ENCODE measurements at regions not wholly inside any gene's neighbourhood (a gene's known extent, or its start where the extent isn't known, plus 50 kb on each side); places are given as distances from the start of the nearest gene placed in this dataset.

DNA sequence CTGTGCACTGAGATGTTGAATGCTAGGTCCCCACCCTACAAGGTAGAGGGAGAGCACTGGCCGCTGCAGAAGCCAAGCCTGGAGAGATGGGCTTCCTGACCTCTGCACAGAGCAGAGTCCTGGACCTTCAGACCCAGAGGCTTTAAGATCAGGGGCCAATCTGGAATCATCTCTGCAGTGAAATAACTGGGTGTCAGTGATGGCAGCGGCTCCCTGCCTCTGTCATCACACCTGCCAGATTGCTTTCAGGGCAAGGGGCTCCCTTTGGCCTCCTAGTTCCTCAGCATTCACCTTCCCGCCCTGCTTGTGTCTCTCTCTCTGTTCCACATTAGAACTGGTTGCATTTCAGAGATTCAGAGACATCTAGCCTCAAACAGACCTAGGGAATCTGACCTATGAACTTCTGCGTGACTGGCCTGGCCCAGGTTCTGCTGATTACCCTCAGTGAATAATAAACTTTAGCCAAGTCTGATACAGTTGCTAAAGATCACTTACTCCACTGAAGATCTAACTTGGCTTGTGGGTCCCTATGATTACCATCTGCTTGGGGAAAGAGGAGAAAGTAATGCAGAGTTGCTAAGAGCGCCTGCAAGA lies 87.8 kb downstream of the ATP1A1 start:
- TF ChIP-seq, protein P1, sequence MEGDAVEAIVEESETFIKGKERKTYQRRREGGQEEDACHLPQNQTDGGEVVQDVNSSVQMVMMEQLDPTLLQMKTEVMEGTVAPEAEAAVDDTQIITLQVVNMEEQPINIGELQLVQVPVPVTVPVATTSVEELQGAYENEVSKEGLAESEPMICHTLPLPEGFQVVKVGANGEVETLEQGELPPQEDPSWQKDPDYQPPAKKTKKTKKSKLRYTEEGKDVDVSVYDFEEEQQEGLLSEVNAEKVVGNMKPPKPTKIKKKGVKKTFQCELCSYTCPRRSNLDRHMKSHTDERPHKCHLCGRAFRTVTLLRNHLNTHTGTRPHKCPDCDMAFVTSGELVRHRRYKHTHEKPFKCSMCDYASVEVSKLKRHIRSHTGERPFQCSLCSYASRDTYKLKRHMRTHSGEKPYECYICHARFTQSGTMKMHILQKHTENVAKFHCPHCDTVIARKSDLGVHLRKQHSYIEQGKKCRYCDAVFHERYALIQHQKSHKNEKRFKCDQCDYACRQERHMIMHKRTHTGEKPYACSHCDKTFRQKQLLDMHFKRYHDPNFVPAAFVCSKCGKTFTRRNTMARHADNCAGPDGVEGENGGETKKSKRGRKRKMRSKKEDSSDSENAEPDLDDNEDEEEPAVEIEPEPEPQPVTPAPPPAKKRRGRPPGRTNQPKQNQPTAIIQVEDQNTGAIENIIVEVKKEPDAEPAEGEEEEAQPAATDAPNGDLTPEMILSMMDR (conservative IDR thresholded peaks at IDR 0.05; ENCODE audit: low read depth in 2 of 2), result no peak
- no peak for TF ChIP-seq EZH2phosphoT487 (IDR thresholded peaks at IDR 0.05; ENCODE audit: unreplicated experiment)

Measured in GM23338 (cell line).